ENCODE measurements at regions not wholly inside any gene's neighbourhood (a gene's known extent, or its start where the extent isn't known, plus 50 kb on each side); places are given as distances from the start of the nearest gene placed in this dataset.

DNA sequence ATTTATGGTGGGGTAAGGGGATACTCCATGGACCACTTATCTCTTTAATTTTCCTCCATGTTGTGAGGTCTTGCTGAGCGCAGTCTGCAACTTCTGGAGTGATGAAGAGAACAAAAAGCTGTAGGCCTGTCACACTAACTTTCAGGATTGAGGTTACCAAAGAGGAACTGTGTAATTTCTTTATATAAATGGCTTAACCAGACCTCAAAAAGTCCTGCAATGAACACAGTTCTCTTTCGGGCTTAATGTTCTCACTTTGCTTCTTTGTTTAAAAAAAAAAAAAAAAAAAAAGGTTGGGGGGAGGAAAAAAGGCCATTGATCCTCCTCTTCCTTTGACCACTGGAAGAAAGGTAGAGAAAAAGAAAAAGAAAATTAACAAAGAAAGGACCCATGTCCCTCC is 86.8 kb upstream of the SOX9 start:
- Histone ChIP-seq H3K4me3 (ENCODE audit: control extremely low read depth in 1 of 5, extremely low read depth in 1 of 5, insufficient read depth in 1 of 5, low read depth in 2 of 5, low read length in 4 of 5) (no peak overlapping the region), H3K9me3 (ENCODE audit: control extremely low read depth in 1 of 3, control insufficient read depth in 2 of 3, insufficient read depth in 1 of 3, low read length in 2 of 3) (peaks cover 0 to 10% (median 0%) of the 10 kb centered on the region in 3 donors), H3K36me3 (replicated peaks in 1 of 2; ENCODE audit: control extremely low read depth in 1 of 2, control insufficient read depth in 1 of 2, extremely low read depth in 1 of 2, insufficient read depth in 2 of 2, low read length in 1 of 2) (no peaks in the 10 kb centered on the region), H4K20me1 (ENCODE audit: control insufficient read depth, insufficient read depth, low read length, poor library complexity, severe bottlenecking) (no peaks in the 10 kb centered on the region), H2AFZ (ENCODE audit: insufficient read depth, low read depth, low read length, poor library complexity, severe bottlenecking) (no peak overlapping the region), H3K4me2 (replicated peaks; ENCODE audit: low read depth, low read length, poor library complexity, severe bottlenecking) (no peak overlapping the region), H3K27me3 (replicated peaks in 1 of 4; ENCODE audit: control extremely low read depth in 1 of 4, control insufficient read depth in 3 of 4, insufficient read depth in 4 of 4, low read length in 3 of 4) (peaks cover 0 to 2% (median 0%) of the 10 kb centered on the region in 4 experiments), H3K27ac (ENCODE audit: low read length in 2 of 2) (no peak overlapping the region), H3K79me2 (ENCODE audit: control insufficient read depth, insufficient read depth, low read length) (no peaks in the 10 kb centered on the region), H3K9ac (ENCODE audit: low read length) (no peak overlapping the region), H3K4me1 (ENCODE audit: control insufficient read depth in 2 of 2, insufficient read depth in 2 of 2, low read length in 2 of 2) (peaks cover 6 to 17% of the 10 kb centered on the region in 2 donors)
- TF ChIP-seq CTCF (IDR thresholded peaks at IDR 0.05) (no peak), EZH2 (IDR thresholded peaks at IDR 0.05; ENCODE audit: borderline replicate concordance, insufficient read depth, low read depth, low read length, poor library complexity, severe bottlenecking) (no peak)
- ATAC-seq (ENCODE audit: low read depth), result no peak
- Mint-ChIP-seq H3K4me3 (no peak overlapping the region), H3K9me3 (ENCODE audit: insufficient read depth) (no peaks in the 10 kb centered on the region), H3K4me1 (peaks cover 20% of the 10 kb centered on the region), H3K27me3 (peaks cover 4% of the 10 kb centered on the region), H3K27ac (no peak overlapping the region)
- CTCF ChIA-PET, result no interaction called here
- no CpG with 5 or more reads among the region's 2 CpGs for WGBS (ENCODE audit: insufficient coverage)
- DNase-seq, result no peak
- intact Hi-C loops (cut with micrococcal nuclease), result no loop called here
- POLR2A ChIA-PET, result no interaction called here

- no peaks in the 10 kb centered on the region for H3K79me2 ChIP-seq (ENCODE audit: control insufficient read depth, insufficient read depth, low read length)
- no peak overlapping the region for H3K4me3 ChIP-seq (ENCODE audit: control extremely low read depth in 1 of 5, extremely low read depth in 1 of 5, insufficient read depth in 1 of 5, low read depth in 2 of 5, low read length in 4 of 5)
- no peaks in the 10 kb centered on the region for H3K4me1 Mint-ChIP-seq
- H4K20me1 ChIP-seq (ENCODE audit: control insufficient read depth, insufficient read depth, low read length, poor library complexity, severe bottlenecking), result no peaks in the 10 kb centered on the region
- H3K9me3 Mint-ChIP-seq (ENCODE audit: insufficient read depth), result no peaks in the 10 kb centered on the region
- H2AFZ ChIP-seq (ENCODE audit: insufficient read depth, low read depth, low read length, poor library complexity, severe bottlenecking), result no peak overlapping the region
- CTCF ChIA-PET, result no interaction called here
- H3K9me3 ChIP-seq (ENCODE audit: control extremely low read depth in 1 of 3, control insufficient read depth in 2 of 3, insufficient read depth in 1 of 3, low read length in 2 of 3), result peaks cover 0 to 2% (median 0%) of the 10 kb centered on the region in 3 donors
- intact Hi-C loops (cut with micrococcal nuclease), result no loop called here
- POLR2A ChIA-PET, result no interaction called here
- no peaks in the 10 kb centered on the region for H3K27me3 Mint-ChIP-seq
- no peak overlapping the region for H3K4me2 ChIP-seq (replicated peaks; ENCODE audit: low read depth, low read length, poor library complexity, severe bottlenecking)
- DNase-seq (no peak), ATAC-seq (ENCODE audit: low read depth) (no peak)
- no peak overlapping the region for H3K27ac ChIP-seq (ENCODE audit: low read length in 2 of 2)
- no peaks in the 10 kb centered on the region for H3K4me1 ChIP-seq (ENCODE audit: control insufficient read depth in 2 of 2, insufficient read depth in 2 of 2, low read length in 2 of 2)
- TF ChIP-seq CTCF (IDR thresholded peaks at IDR 0.05) (no peak), EZH2 (IDR thresholded peaks at IDR 0.05; ENCODE audit: borderline replicate concordance, insufficient read depth, low read depth, low read length, poor library complexity, severe bottlenecking) (no peak)
- no peaks in the 10 kb centered on the region for H3K27me3 ChIP-seq (replicated peaks in 1 of 4; ENCODE audit: control extremely low read depth in 1 of 4, control insufficient read depth in 3 of 4, insufficient read depth in 4 of 4, low read length in 3 of 4)
- H3K4me3 Mint-ChIP-seq, result no peak overlapping the region
- no peak overlapping the region for H3K27ac Mint-ChIP-seq
- no peak overlapping the region for H3K9ac ChIP-seq (ENCODE audit: low read length)
- no peaks in the 10 kb centered on the region for H3K36me3 ChIP-seq (replicated peaks in 1 of 2; ENCODE audit: control extremely low read depth in 1 of 2, control insufficient read depth in 1 of 2, extremely low read depth in 1 of 2, insufficient read depth in 2 of 2, low read length in 1 of 2)
Observed at GRCh38 chr17:72038427-72038826, 82.4 kb upstream of the SOX9 start.

All from B cell (primary cell).